A673 (cell line): ENCODE measurements at regions not wholly inside any gene's neighbourhood (a gene's known extent, or its start where the extent isn't known, plus 50 kb on each side); places are given as distances from the start of the nearest gene placed in this dataset.

Experiments used
- BruUV-seq: library from RNA; stranded (reverse); fragments of 400-500 nt; replicated peaks from 2 replicates; lab custom pipeline; 2021; lab: Mats Ljungman, UMichigan
- CTCF ChIA-PET: fragments of 300-600 bp; sonication (Branson Sonifier 250); formaldehyde crosslinking; loops from one replicate; lab custom pipeline; 2022; ENCODE audit warnings: antibody characterized with exemption; lab: Charles Lee
- POLR2A ChIA-PET: fragments of 300-600 bp; sonication (Branson Sonifier 250); formaldehyde crosslinking; loops from one replicate; lab custom pipeline; 2022; ENCODE audit warnings: antibody characterized with exemption; ENCODE audit not compliant: low non-redundant PET; lab: Charles Lee
- DNase-seq: peaks from one replicate; pipeline ENCODE4 v3.0.0-alpha.2; 2015; ENCODE audit warnings: low spot score
- H3K27ac ChIP-seq: fragments of 200-600 bp; sonication (generic); 2 replicates; pipeline ENCODE4 v1.5.1; 2016; ENCODE audit warnings: mixed run types, low read depth, mild to moderate bottlenecking, mixed read lengths, antibody characterized with exemption, low read length; ENCODE audit not compliant: poor library complexity, severe bottlenecking
- H3K27me3 ChIP-seq: fragments of 200-600 bp; sonication (generic); replicated peaks from 2 replicates; pipeline ENCODE4 v1.6.1; 2017; ENCODE audit warnings: mixed run types, low read depth, mild to moderate bottlenecking, mixed read lengths, antibody characterized with exemption, low read length; ENCODE audit not compliant: insufficient read depth, poor library complexity
- H3K36me3 ChIP-seq: fragments of 200-600 bp; sonication (generic); 2 replicates; pipeline ENCODE4 v1.6.1; 2016; ENCODE audit warnings: mixed run types, mild to moderate bottlenecking, mixed read lengths, antibody characterized with exemption, low read length; ENCODE audit not compliant: insufficient read depth, poor library complexity, severe bottlenecking
- H3K4me1 ChIP-seq: fragments of 200-600 bp; sonication (generic); 2 replicates; pipeline ENCODE4 v1.6.1; 2017; ENCODE audit warnings: mixed run types, mild to moderate bottlenecking, mixed read lengths, antibody characterized with exemption, low read length; ENCODE audit not compliant: insufficient read depth, poor library complexity, severe bottlenecking
- H3K4me3 ChIP-seq: fragments of 200-600 bp; sonication (generic); 2 replicates; pipeline ENCODE4 v1.5.1; 2016; ENCODE audit warnings: low read depth, mixed run types, mild to moderate bottlenecking, mixed read lengths, low read length; ENCODE audit not compliant: poor library complexity, severe bottlenecking
- H3K9me3 ChIP-seq: fragments of 200-600 bp; sonication (generic); 2 replicates; pipeline ENCODE4 v1.6.1; 2016; ENCODE audit warnings: mixed run types, low read depth, mild to moderate bottlenecking, mixed read lengths, antibody characterized with exemption, low read length; ENCODE audit not compliant: poor library complexity, severe bottlenecking
- CTCF ChIP-seq: fragments of 300-800, 200-600 bp; sonication (generic); conservative IDR thresholded peaks from 2 replicates; pipeline ENCODE4 v1.5.1; 2017; ENCODE audit warnings: low read depth, mild to moderate bottlenecking, antibody characterized with exemption, low read length, moderate library complexity, mixed read lengths
- EZH2 ChIP-seq: fragments of 200-600 bp; sonication (generic); IDR thresholded peaks from 2 replicates; pipeline ENCODE4 v1.6.1; 2017; ENCODE audit warnings: borderline replicate concordance, low read depth, mild to moderate bottlenecking, mixed read lengths, antibody characterized with exemption, low read length; ENCODE audit not compliant: poor library complexity, severe bottlenecking
- intact Hi-C: fragments of 100-400 bp; cut with micrococcal nuclease; formaldehyde crosslinking; loops from one replicate; pipeline ENCODE4 v1.10.0; 2022; ENCODE audit not compliant: unreplicated experiment

GRCh38 chr12:90090929-90091651 lies 382.5 kb upstream of the ATP2B1 start:
- BruUV-seq: no TSS peak
- H3K36me3 ChIP-seq: no peaks in the 10 kb centered on the region
- intact Hi-C loops: no loop called here
- H3K27me3 ChIP-seq: no peaks in the 10 kb centered on the region
- H3K4me3 ChIP-seq: no peak overlapping the region
- peak; percentile 93 for DNase-seq
- ChIA-PET CTCF (no interaction called here), POLR2A (interaction anchor here (0.6 kb wide), 1 partner anchor 49 kb away, joined by 3 read pairs; no protein-coding TSS in a partner anchor)
- peaks cover 26% of the 10 kb centered on the region for H3K4me1 ChIP-seq
- no peak for TF ChIP-seq EZH2
- no peak for TF ChIP-seq CTCF
- no peaks in the 10 kb centered on the region for H3K9me3 ChIP-seq
- H3K27ac ChIP-seq: peak overlapping the region; percentile 79

GRCh38 chr12:90086281-90086680 lies 377.6 kb upstream of the ATP2B1 start:
- BruUV-seq: no TSS peak
- DNase-seq: no peak
- H3K36me3 ChIP-seq: no peaks in the 10 kb centered on the region
- TF ChIP-seq EZH2 (no peak), CTCF (no peak)
- peaks cover 31% of the 10 kb centered on the region for H3K4me1 ChIP-seq
- H3K27ac ChIP-seq: no peak overlapping the region
- no peak overlapping the region for H3K4me3 ChIP-seq
- intact Hi-C loops: no loop called here
- no peaks in the 10 kb centered on the region for H3K27me3 ChIP-seq
- POLR2A ChIA-PET: no interaction called here
- H3K9me3 ChIP-seq: no peaks in the 10 kb centered on the region
- CTCF ChIA-PET: no interaction called here

- CTCF ChIA-PET: no interaction called here
- no peaks in the 10 kb centered on the region for H3K9me3 ChIP-seq
- TF ChIP-seq EZH2: no peak
- no peak for TF ChIP-seq CTCF
- BruUV-seq: no TSS peak
- DNase-seq: peak; percentile 55
- intact Hi-C loops: no loop called here
- H3K36me3 ChIP-seq: no peaks in the 10 kb centered on the region
- no peak overlapping the region for H3K27ac ChIP-seq
- POLR2A ChIA-PET: no interaction called here
- no peaks in the 10 kb centered on the region for H3K27me3 ChIP-seq
- H3K4me3 ChIP-seq: no peak overlapping the region
- H3K4me1 ChIP-seq: peaks cover 25% of the 10 kb centered on the region
These were observed 377.0 kb upstream of the ATP2B1 start for GRCh38 chr12:90085494-90086274.
